ENCODE measurements at regions not wholly inside any gene's neighbourhood (a gene's known extent, or its start where the extent isn't known, plus 50 kb on each side); places are given as distances from the start of the nearest gene placed in this dataset.

GRCh38 chr14:101132588-101132987 lies 229.1 kb upstream of the RTL1 start:
- TF ChIP-seq CTCF (IDR thresholded peaks at IDR 0.05; ENCODE audit: low read depth, low read length): no peak
- in situ Hi-C loops (cut with HindIII; ENCODE audit: low sequenced_read_pairs): no loop called here
- no peak overlapping the region for H3K4me3 ChIP-seq (ENCODE audit: low read depth, low read length)
- no peak for DNase-seq (ENCODE audit: low read depth, low spot score)

- DNase-seq (ENCODE audit: low read depth, low spot score): no peak
- in situ Hi-C loops (cut with HindIII; ENCODE audit: low sequenced_read_pairs): no loop called here
- TF ChIP-seq CTCF (IDR thresholded peaks at IDR 0.05; ENCODE audit: low read depth, low read length): no peak
- no peak overlapping the region for H3K4me3 ChIP-seq (ENCODE audit: low read depth, low read length)
Measured at GRCh38 chr14:101133068-101133467, 229.5 kb upstream of the RTL1 start.

GRCh38 chr14:101134161-101134631 lies 230.7 kb upstream of the RTL1 start:
- DNase-seq (ENCODE audit: low read depth, low spot score): peak; percentile 11
- in situ Hi-C loops (cut with HindIII; ENCODE audit: low sequenced_read_pairs): no loop called here
- no peak for TF ChIP-seq CTCF (IDR thresholded peaks at IDR 0.05; ENCODE audit: low read depth, low read length)
- H3K4me3 ChIP-seq (ENCODE audit: low read depth, low read length): no peak overlapping the region

GRCh38 chr14:101134851-101135433 lies 231.4 kb upstream of the RTL1 start:
- in situ Hi-C loops (cut with HindIII; ENCODE audit: low sequenced_read_pairs): no loop called here
- DNase-seq (ENCODE audit: low read depth, low spot score): no peak
- no peak for TF ChIP-seq CTCF (IDR thresholded peaks at IDR 0.05; ENCODE audit: low read depth, low read length)
- H3K4me3 ChIP-seq (ENCODE audit: low read depth, low read length): no peak overlapping the region

- in situ Hi-C loops (cut with HindIII; ENCODE audit: low sequenced_read_pairs): no loop called here
- TF ChIP-seq CTCF (IDR thresholded peaks at IDR 0.05; ENCODE audit: low read depth, low read length): no peak
- DNase-seq (ENCODE audit: low read depth, low spot score): no peak
- H3K4me3 ChIP-seq (ENCODE audit: low read depth, low read length): no peak overlapping the region
Measured at GRCh38 chr14:101135796-101136742, 232.5 kb upstream of the RTL1 start.

- no peak overlapping the region for H3K4me3 ChIP-seq (ENCODE audit: low read depth, low read length)
- TF ChIP-seq CTCF (IDR thresholded peaks at IDR 0.05; ENCODE audit: low read depth, low read length): no peak
- in situ Hi-C loops (cut with HindIII; ENCODE audit: low sequenced_read_pairs): no loop called here
- no peak for DNase-seq (ENCODE audit: low read depth, low spot score)
Measured at GRCh38 chr14:101137234-101137633, 233.7 kb upstream of the RTL1 start.

Measured in astrocyte of the spinal cord (primary cell).